ENCODE measurements at regions not wholly inside any gene's neighbourhood (a gene's known extent, or its start where the extent isn't known, plus 50 kb on each side); places are given as distances from the start of the nearest gene placed in this dataset.
A peak's percentile ranks its signal among the peaks of the same experiment; 100 is the strongest.

DNA sequence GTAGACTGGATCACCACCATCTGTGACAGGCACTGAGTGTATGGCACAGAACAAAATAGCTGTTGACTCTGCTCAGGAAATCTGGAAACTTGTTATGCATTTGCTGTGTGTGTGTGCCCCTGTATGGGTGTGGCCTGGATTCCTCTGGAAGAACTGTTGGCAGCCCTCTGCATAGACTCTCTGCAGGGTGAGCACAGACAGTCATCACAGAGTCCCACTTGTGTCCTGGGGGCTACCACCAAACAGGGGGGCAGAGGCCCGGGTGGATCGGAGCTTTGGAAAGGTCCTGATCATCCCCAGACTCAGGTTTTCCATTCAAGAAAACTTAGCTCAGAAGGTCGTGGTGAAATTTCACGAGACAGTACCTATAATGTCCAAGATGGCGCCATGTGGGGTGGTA is 258.6 kb downstream of the SOX11 start:
- H3K27me3 ChIP-seq: no peaks in the 10 kb centered on the region
- TF ChIP-seq, protein P1, sequence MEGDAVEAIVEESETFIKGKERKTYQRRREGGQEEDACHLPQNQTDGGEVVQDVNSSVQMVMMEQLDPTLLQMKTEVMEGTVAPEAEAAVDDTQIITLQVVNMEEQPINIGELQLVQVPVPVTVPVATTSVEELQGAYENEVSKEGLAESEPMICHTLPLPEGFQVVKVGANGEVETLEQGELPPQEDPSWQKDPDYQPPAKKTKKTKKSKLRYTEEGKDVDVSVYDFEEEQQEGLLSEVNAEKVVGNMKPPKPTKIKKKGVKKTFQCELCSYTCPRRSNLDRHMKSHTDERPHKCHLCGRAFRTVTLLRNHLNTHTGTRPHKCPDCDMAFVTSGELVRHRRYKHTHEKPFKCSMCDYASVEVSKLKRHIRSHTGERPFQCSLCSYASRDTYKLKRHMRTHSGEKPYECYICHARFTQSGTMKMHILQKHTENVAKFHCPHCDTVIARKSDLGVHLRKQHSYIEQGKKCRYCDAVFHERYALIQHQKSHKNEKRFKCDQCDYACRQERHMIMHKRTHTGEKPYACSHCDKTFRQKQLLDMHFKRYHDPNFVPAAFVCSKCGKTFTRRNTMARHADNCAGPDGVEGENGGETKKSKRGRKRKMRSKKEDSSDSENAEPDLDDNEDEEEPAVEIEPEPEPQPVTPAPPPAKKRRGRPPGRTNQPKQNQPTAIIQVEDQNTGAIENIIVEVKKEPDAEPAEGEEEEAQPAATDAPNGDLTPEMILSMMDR (IDR thresholded peaks at IDR 0.05): no peak
- no peak for DNase-seq (ENCODE audit: low spot score)

DNA sequence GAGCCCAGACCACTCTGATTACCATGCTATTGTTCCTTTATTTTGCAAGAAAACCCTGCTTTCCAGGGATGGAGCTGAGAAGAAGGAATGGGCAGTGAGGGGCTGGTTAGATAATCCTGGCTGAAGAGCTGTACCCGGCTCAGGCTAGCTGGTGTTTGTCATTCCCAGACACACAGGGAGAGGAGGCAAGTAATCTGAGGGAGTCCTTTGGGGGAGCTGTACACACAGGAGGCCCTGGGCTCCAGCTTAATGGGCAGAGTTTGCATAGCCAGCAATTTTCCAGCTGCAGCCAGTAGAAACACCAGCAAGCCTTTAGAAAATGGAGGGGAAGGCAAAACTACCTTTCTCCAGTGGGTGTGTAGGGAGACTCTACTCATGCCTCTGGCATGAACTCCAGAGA is 259.3 kb downstream of the SOX11 start:
- H3K36me3 ChIP-seq: no peaks in the 10 kb centered on the region
- H3K27ac ChIP-seq: no peak overlapping the region
- H3K4me1 ChIP-seq: no peaks in the 10 kb centered on the region
- H3K4me3 ChIP-seq: no peak overlapping the region
- peak; percentile 16 for DNase-seq (ENCODE audit: low spot score)
- no peaks in the 10 kb centered on the region for H3K9me3 ChIP-seq
- TF ChIP-seq, protein P1 (IDR thresholded peaks at IDR 0.05): no peak
- no peaks in the 10 kb centered on the region for H3K27me3 ChIP-seq

More for the DNA sequence above, 258.6 kb downstream of the SOX11 start:
- no peak overlapping the region for H3K4me3 ChIP-seq
- no peaks in the 10 kb centered on the region for H3K36me3 ChIP-seq
- no peak overlapping the region for H3K27ac ChIP-seq
- no peaks in the 10 kb centered on the region for H3K4me1 ChIP-seq
- no peaks in the 10 kb centered on the region for H3K9me3 ChIP-seq

DNA sequence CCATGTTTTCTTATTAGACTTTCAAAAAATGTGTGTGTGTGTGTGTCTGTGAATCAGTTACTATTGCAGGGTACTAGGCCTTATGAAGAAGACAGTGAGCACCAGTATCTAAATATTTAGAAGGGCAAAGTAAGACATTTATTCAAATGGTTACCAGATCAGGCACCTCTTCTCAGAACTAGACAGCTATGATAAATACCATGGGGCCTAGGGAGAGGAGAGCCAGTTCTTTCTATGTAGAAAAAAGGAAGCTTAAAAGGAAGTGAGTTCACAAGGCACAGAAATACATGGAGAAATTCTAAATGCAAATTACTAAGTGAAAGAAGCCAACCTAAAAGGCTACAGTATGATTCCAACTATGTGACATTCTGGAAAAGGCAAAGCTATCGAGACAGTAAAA is 261.3 kb downstream of the SOX11 start:
- H3K27ac ChIP-seq: no peak overlapping the region
- no peak overlapping the region for H3K4me3 ChIP-seq
- H3K9me3 ChIP-seq: no peaks in the 10 kb centered on the region
- no peaks in the 10 kb centered on the region for H3K4me1 ChIP-seq
- no peaks in the 10 kb centered on the region for H3K27me3 ChIP-seq
- DNase-seq (ENCODE audit: low spot score): no peak
- TF ChIP-seq, protein P1 (IDR thresholded peaks at IDR 0.05): no peak
- H3K36me3 ChIP-seq: no peaks in the 10 kb centered on the region

DNA sequence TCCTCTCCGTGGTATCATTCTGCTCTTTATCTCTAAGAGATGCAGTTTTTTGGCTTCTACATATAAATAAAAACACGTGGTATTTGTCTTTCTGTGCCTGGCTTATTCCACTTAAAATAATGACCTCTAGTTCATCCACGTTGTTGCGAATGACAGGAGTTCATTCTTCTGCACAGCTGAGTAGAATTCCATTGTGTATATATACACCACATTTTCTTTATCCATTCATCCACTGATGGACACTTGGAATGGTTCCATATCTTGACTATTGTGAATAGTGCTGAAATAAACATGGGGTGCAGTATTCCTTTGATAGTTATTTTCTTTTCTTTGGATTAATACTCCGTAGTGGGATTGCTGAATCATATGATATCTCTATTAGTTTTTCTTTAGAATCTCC is 262.3 kb downstream of the SOX11 start:
- H3K36me3 ChIP-seq: no peaks in the 10 kb centered on the region
- H3K27ac ChIP-seq: no peak overlapping the region
- no peaks in the 10 kb centered on the region for H3K9me3 ChIP-seq
- no peak for DNase-seq (ENCODE audit: low spot score)
- H3K4me1 ChIP-seq: no peaks in the 10 kb centered on the region
- H3K27me3 ChIP-seq: no peaks in the 10 kb centered on the region
- TF ChIP-seq, protein P1 (IDR thresholded peaks at IDR 0.05): no peak
- no peak overlapping the region for H3K4me3 ChIP-seq

DNA sequence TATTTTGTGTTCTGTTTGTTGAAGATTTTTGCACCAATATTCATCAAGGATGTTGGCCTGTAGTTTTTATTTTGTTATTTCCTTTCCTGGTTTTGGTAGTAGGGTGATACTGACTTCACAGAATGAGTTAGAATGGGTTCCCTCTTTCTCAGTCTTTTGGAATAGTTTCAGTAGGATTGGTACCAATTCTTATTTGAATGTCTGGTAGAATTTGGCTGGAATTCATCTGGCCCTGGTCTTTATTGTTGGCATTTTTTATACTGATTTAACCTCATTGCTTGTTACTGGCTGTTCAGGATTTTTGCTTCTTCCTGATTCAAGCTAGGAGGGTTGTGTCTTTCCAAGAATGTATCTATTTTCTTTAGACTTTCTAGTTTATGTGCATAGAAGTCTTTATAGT is 263.7 kb downstream of the SOX11 start:
- TF ChIP-seq, protein P1 (IDR thresholded peaks at IDR 0.05): no peak
- Histone ChIP-seq H3K4me1 (no peaks in the 10 kb centered on the region), H3K27me3 (no peaks in the 10 kb centered on the region), H3K9me3 (no peaks in the 10 kb centered on the region), H3K36me3 (no peaks in the 10 kb centered on the region), H3K27ac (no peak overlapping the region), H3K4me3 (no peak overlapping the region)
- DNase-seq (ENCODE audit: low spot score): no peak

Measured in right atrium auricular region (tissue), 2 donors.